Sigmoid colon (tissue), 4 donors: ENCODE measurements at regions not wholly inside any gene's neighbourhood (a gene's known extent, or its start where the extent isn't known, plus 50 kb on each side); places are given as distances from the start of the nearest gene placed in this dataset.

ENCODE experiments used
- POLR2A ChIP-seq, 2 donors: fragments of 450-650 bp; IDR thresholded peaks; one replicate each; pipeline ENCODE4 v1.6.1; 2016; ENCODE audit warnings: antibody characterized with exemption in 2 of 2, mild to moderate bottlenecking in 2 of 2, moderate library complexity in 2 of 2
- POLR2AphosphoS5 ChIP-seq, 4 donors: sonication (generic); formaldehyde crosslinking; IDR thresholded peaks; one replicate each; pipeline ENCODE4 v1.6.1; 2017; ENCODE audit warnings: antibody characterized with exemption in 4 of 4
- TF ChIP-seq, protein P1 (sequence below), 4 experiments: fragments of 450-650 bp in 3 of 4; fragments of 200-600 bp in 1 of 4; IDR thresholded peaks; one replicate each; pipeline ENCODE4 v1.5.1; 2016 to 2019; ENCODE audit warnings: antibody characterized with exemption in 4 of 4, mild to moderate bottlenecking in 3 of 4, moderate library complexity in 2 of 4

DNA sequence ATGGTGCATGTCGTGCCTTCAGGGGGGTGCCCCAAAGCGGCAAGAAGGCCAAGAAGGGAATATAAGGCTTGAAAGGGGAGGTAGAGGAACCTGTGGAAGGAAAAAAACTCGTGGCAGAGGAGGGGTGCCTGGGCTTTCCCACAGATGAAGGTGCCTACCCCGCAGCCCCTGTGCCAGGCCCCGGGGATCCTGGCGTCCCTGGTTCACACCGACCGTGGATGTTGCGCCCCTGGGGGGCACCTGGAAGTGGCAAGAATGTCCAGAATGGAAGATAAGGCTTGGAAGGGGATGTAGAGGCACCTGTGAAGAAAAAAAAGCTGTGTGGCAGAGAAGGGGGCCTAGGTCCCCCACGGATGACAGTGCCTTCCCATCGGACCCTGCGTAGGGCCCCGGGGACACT lies 282.2 kb downstream of the ALG10 start:
- TF ChIP-seq POLR2AphosphoS5 (IDR thresholded peaks at IDR 0.05) (no peak), POLR2A (IDR thresholded peaks at IDR 0.05) (no peak)
- TF ChIP-seq, protein P1, sequence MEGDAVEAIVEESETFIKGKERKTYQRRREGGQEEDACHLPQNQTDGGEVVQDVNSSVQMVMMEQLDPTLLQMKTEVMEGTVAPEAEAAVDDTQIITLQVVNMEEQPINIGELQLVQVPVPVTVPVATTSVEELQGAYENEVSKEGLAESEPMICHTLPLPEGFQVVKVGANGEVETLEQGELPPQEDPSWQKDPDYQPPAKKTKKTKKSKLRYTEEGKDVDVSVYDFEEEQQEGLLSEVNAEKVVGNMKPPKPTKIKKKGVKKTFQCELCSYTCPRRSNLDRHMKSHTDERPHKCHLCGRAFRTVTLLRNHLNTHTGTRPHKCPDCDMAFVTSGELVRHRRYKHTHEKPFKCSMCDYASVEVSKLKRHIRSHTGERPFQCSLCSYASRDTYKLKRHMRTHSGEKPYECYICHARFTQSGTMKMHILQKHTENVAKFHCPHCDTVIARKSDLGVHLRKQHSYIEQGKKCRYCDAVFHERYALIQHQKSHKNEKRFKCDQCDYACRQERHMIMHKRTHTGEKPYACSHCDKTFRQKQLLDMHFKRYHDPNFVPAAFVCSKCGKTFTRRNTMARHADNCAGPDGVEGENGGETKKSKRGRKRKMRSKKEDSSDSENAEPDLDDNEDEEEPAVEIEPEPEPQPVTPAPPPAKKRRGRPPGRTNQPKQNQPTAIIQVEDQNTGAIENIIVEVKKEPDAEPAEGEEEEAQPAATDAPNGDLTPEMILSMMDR (IDR thresholded peaks at IDR 0.05): no peak
